ENCODE measurements at regions not wholly inside any gene's neighbourhood (a gene's known extent, or its start where the extent isn't known, plus 50 kb on each side); places are given as distances from the start of the nearest gene placed in this dataset.

- in situ Hi-C loops (cut with HindIII; ENCODE audit: low sequenced_read_pairs), result no loop called here
These were observed 864.2 kb upstream of the MGAT4C start for GRCh38 chr12:87120440-87120839.

- in situ Hi-C loops (cut with HindIII; ENCODE audit: low sequenced_read_pairs), result no loop called here
These were observed 863.5 kb upstream of the MGAT4C start for GRCh38 chr12:87119713-87120112.

- in situ Hi-C loops (cut with HindIII; ENCODE audit: low sequenced_read_pairs), result no loop called here
These were observed 861.3 kb upstream of the MGAT4C start for GRCh38 chr12:87117526-87117925.

GRCh38 chr12:87116780-87117179, 860.6 kb upstream of the MGAT4C start:
- in situ Hi-C loops (cut with HindIII; ENCODE audit: low sequenced_read_pairs), result no loop called here

- in situ Hi-C loops (cut with HindIII; ENCODE audit: low sequenced_read_pairs), result no loop called here
These were observed 856.6 kb upstream of the MGAT4C start for GRCh38 chr12:87112571-87113345.

GRCh38 chr12:87107766-87108165, 851.6 kb upstream of the MGAT4C start:
- in situ Hi-C loops (cut with HindIII; ENCODE audit: low sequenced_read_pairs), result no loop called here

- in situ Hi-C loops (cut with HindIII; ENCODE audit: low sequenced_read_pairs), result no loop called here
These were observed 851.1 kb upstream of the MGAT4C start for GRCh38 chr12:87107270-87107669.

- in situ Hi-C loops (cut with HindIII; ENCODE audit: low sequenced_read_pairs), result no loop called here
These were observed 839.9 kb upstream of the MGAT4C start for GRCh38 chr12:87096082-87096585.

- in situ Hi-C loops (cut with HindIII; ENCODE audit: low sequenced_read_pairs), result no loop called here
These were observed 838.2 kb upstream of the MGAT4C start for GRCh38 chr12:87094356-87094755.

GRCh38 chr12:87092421-87092820, 836.2 kb upstream of the MGAT4C start:
- in situ Hi-C loops (cut with HindIII; ENCODE audit: low sequenced_read_pairs), result no loop called here

GRCh38 chr12:87086118-87086891, 830.1 kb upstream of the MGAT4C start:
- in situ Hi-C loops (cut with HindIII; ENCODE audit: low sequenced_read_pairs), result no loop called here

- in situ Hi-C loops (cut with HindIII; ENCODE audit: low sequenced_read_pairs), result no loop called here
These were observed 829.1 kb upstream of the MGAT4C start for GRCh38 chr12:87085286-87085685.

- in situ Hi-C loops (cut with HindIII; ENCODE audit: low sequenced_read_pairs), result no loop called here
These were observed 826.6 kb upstream of the MGAT4C start for GRCh38 chr12:87082756-87083155.

- in situ Hi-C loops (cut with HindIII; ENCODE audit: low sequenced_read_pairs), result loop anchor here (25.0 kb wide), 1 partner anchor 113 kb away; no protein-coding TSS in a partner anchor
These were observed 818.6 kb upstream of the MGAT4C start for GRCh38 chr12:87074781-87075180.

- in situ Hi-C loops (cut with HindIII; ENCODE audit: low sequenced_read_pairs), result loop anchor here (25.0 kb wide), 1 partner anchor 121 kb away; no protein-coding TSS in a partner anchor
These were observed 810.1 kb upstream of the MGAT4C start for GRCh38 chr12:87066326-87066725.

GRCh38 chr12:87059231-87059630, 803.0 kb upstream of the MGAT4C start:
- in situ Hi-C loops (cut with HindIII; ENCODE audit: low sequenced_read_pairs), result loop anchor here (25.0 kb wide), 1 partner anchor 128 kb away; no protein-coding TSS in a partner anchor

GRCh38 chr12:87054226-87054625, 798.0 kb upstream of the MGAT4C start:
- in situ Hi-C loops (cut with HindIII; ENCODE audit: low sequenced_read_pairs), result loop anchor here (25.0 kb wide), 1 partner anchor 133 kb away; no protein-coding TSS in a partner anchor

- in situ Hi-C loops (cut with HindIII; ENCODE audit: low sequenced_read_pairs), result loop anchor here (25.0 kb wide), 1 partner anchor 136 kb away; no protein-coding TSS in a partner anchor
These were observed 795.4 kb upstream of the MGAT4C start for GRCh38 chr12:87051621-87052020.

GRCh38 chr12:87047691-87048090, 791.5 kb upstream of the MGAT4C start:
- in situ Hi-C loops (cut with HindIII; ENCODE audit: low sequenced_read_pairs), result no loop called here

GRCh38 chr12:87039536-87039935, 783.3 kb upstream of the MGAT4C start:
- in situ Hi-C loops (cut with HindIII; ENCODE audit: low sequenced_read_pairs), result no loop called here

- in situ Hi-C loops (cut with HindIII; ENCODE audit: low sequenced_read_pairs), result no loop called here
These were observed 781.9 kb upstream of the MGAT4C start for GRCh38 chr12:87038098-87038497.

GRCh38 chr12:87025976-87026375, 769.8 kb upstream of the MGAT4C start:
- in situ Hi-C loops (cut with HindIII; ENCODE audit: low sequenced_read_pairs), result no loop called here
